ENCODE measurements at regions not wholly inside any gene's neighbourhood (a gene's known extent, or its start where the extent isn't known, plus 50 kb on each side); places are given as distances from the start of the nearest gene placed in this dataset.
"Not testable (repeated sequence)": the region's sequence is repeated elsewhere in the genome, so short reads cannot be mapped to it uniquely, and the experiment has no call there.

DNA sequence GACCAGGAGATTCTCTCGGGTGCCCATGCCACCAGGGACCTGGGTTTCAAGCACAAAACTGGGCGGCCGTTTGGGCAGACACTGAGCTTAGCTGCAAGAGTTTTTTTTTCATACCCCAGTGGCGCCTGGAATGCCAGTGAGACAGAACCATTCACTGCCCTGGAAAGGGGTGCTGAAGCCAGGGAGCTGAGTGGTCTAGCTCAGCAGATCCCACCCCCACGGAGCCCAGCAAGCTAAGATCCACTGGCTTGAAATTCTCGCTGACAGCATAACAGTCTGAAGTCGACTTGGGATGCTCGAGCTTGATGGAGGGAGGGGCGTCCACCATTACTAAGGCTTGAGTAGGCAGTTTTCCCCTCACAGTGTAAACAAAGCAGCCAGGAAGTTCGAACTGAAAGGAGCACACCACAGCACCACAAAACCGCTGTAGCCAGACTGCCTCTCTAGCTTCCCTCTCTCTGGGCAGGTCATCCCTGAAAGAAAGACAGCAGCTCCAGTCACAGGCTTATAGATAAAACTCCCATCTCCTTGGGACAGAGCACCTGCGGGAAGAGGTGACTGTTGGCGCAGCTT, 157.7 kb downstream of the GIPC2 start:
- DNase-seq: not testable (repeated sequence)

- peak; percentile 27 for DNase-seq
Observed at GRCh38 chr1:78210175-78210574, 164.4 kb downstream of the GIPC2 start.

- no peak for DNase-seq
Observed at GRCh38 chr1:78211483-78212092, 165.8 kb downstream of the GIPC2 start.

DNA sequence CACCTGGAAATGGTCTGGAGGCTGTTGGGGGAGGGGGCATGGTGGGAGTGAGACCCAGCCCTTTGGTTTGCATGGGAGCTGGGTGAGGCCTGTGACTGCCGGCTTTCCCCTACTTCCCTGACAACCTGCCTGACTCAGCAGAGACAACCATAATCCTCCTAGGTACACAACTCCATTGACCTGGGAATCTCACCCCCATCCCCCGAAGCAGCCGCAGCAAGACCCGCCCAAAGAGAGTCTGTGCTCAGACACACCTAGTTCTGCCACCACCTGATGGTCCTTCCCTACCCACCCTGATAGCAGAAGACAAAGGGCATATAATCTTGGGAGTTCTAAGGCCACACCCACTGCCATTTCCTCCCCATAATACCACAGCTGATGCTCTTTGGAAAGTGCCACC, 168.6 kb downstream of the GIPC2 start:
- no peak for DNase-seq

DNA sequence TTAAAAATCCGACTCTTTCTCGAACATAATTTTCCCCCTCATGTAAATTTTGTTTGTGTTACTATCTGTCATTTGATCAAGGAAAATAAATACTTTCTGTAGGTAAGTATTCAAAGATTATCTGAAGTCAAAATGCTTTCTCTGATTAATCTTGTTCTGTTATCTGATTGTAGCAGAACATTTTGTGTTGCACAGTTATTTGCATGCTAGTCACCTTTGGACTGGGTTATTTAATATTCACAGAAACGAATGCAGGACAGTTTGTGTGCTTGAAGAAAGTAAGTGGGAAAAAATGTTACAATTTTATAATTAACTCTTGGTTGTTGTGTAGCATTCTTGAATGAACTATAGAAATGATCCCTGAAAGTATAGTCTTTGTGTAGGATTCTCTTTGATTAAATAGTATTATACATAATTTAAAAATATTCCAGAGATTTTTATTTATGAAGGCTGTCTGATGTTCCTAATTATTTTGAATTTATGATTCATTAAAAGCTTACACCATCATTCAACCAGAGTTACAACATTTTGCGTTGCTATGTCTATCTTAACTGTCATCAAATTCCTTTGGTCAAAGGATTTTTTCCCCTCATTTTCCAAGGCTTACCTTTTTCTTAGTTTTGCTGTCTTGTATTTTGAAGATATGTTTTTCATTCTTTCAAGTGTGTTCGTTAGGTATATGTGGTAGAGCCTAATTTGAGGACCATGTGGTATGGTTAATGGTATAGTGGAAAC, 176.6 kb downstream of the GIPC2 start:
- DNase-seq: peak; percentile 16

DNA sequence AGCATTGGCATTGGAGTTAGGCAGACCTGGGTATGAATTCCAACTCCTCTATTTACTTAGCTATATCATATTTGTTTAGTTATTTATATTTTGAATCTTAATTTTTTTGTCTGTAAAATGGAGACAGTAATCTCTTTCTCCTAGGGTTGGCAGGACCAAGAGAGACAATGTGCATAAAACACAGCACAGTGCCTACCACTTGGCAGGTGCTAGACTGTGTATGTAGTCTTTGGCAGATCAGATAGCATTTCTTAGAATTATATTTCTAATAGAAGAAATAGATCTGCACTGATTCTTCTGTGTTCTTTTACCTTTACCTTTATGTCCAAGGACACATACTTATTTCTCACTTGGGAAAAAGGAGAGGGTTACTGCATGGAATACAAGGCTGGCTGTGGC, 177.2 kb downstream of the GIPC2 start:
- DNase-seq: no peak

GRCh38 chr1:78223417-78224215, 177.8 kb downstream of the GIPC2 start:
- DNase-seq: peak; percentile 18

DNA sequence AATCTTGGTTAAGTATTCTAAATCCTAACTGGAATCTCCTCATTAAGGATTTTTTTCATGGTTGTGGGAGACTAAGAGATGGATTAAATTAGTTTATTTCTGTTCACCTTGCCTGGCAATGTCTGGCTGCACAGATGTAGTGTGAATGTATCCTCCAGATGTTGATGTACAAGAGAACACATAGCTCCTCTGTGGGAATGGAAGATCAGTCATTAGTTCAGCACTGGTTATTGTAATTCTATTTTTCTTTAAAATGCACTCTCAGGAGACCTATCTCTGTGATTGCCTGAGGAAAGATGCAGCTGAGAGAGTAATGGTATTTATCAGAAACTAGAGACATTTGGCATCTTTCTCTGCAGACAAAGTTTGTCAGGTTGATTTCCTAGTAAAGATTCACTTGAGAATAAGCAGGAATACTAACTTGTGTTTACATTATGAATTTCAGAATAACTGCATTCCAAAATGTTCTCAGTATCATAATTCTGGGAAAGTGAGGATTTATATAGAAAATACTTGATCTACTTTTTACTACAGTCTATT, 178.6 kb downstream of the GIPC2 start:
- no peak for DNase-seq

GRCh38 chr1:78224861-78225552, 179.2 kb downstream of the GIPC2 start:
- DNase-seq: peak; percentile 14

GRCh38 chr1:78226784-78227183, 181.0 kb downstream of the GIPC2 start:
- no peak for DNase-seq

DNA sequence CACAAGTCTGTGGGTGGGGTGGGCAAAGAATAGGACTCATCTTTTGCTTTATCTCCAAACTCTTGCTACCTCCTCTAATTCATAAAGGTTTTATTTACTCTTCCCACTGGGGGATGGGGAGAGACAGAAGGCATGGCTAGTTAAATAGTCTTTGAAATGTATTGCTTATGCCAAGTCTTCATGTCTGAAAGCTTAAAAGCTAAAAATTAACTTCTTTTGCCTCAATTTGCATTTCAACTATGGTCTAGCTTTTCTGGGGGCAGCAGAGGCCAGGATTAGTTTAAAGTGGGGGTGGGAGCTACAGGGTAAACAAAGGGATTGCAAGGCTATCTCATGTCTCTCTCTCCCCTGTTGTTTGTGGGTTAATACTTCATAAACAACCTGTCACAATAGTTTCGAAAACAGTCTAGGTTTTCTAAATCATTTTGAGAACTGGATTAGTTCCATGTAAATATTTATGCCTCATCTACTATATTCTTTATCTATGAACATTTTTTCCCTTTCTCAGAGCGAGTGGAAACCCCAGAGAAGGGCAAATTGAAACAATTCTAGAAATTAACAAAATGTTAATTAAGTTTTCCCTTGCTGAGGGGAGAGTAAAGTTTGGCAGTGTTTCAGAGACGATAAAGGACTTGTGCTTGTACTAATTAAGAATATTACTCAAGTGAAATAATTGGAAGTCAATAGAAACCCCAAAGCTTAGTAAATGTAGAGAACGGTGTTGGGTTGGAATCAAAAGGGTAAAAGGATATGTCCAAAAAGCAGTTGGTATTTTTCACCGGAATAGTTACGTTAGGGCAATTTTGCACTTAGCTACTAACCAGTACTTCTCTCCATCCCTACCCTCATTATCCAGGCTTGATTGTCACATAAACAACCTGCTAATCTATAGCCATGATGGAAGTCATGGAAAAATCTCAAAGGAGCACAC, 182.2 kb downstream of the GIPC2 start:
- DNase-seq: no peak

- DNase-seq: peak; percentile 71
Observed at GRCh38 chr1:78229344-78229743, 183.6 kb downstream of the GIPC2 start.

DNA sequence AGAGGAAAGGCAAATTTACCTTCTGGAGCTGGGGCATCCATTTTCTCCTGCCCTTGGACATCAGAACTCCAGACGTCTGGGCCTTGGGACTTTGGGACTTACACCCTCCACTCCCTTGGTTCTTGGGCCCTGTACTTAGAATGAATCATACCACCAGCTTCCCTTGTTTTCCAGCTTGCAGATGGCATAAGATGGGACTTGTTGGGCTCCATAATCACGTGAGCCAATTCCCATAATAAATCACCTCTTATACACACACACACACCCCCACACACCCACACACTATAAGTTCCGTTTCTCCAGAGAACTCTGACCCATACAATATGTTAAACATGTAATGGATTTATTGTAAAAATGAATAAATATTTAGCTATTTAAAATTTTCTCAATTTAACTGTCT, 185.7 kb downstream of the GIPC2 start:
- no peak for DNase-seq

DNA sequence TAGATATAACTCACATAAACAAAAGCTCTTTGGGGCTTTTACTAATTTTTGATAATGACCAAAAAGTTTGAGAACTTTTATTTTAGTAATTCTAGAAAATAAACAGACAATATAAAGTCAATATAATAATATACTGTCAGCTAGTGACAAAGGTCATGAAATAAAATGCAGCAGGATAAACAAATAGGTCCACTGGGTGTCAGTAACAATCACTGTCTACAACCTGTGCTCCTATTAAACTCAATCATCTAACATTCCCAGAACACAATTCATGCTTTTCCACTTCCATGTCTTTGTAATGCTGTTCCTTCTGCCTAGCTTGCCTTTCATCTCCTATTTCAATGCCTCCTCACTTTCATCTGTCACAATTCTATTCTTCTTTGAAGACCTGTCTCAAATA, 186.1 kb downstream of the GIPC2 start:
- DNase-seq: no peak

GRCh38 chr1:78232630-78233029, 186.9 kb downstream of the GIPC2 start:
- no peak for DNase-seq

- no peak for DNase-seq
Observed at GRCh38 chr1:78234496-78234895, 188.7 kb downstream of the GIPC2 start.

DNA sequence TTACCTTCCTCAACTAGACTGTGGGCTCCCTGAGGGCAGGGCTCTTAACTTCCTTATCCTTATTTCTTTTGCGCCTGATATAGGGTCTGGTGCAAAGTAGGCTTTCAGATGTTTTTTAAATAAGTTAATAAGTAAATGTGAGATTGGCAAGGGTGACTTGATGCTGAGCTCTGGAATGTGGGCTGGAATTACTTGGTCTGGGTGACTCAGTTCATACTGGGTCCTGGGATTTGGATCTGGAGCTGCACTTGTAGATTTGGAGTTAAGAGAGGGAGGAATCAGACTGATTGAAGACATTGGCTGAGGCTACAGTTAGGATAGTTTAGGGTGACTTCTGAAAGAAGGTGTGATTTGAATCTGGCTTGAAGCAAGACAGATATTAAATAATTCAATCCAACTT, 190.9 kb downstream of the GIPC2 start:
- peak; percentile 44 for DNase-seq

DNA sequence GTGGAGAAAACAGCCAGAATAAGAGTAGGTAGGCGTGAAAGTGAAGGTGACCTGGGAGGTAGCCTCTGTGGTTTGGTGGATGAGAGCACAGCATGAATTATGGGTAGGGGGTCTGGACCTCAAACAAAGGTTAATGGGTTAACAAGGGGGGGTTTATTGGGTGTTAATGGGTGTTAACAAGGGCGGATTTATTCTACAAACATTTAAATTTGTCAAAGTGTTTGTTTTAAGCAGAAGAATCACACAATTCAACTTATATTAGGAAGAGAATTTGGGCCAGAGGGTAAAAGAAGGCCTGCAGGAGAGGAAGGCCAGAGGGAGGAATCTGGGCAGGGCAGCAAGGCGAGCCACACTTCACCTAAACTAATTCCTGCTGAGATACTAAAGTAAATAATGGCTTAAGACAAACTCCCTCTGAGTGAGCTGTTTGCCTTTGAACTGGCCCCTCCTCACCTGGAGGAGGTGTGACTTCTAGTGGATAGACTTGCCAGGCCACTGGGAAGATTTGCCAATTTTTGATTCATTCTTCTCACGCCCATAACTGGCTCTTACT, 191.7 kb downstream of the GIPC2 start:
- no peak for DNase-seq

GRCh38 chr1:78240191-78240590, 194.4 kb downstream of the GIPC2 start:
- no peak for DNase-seq

DNA sequence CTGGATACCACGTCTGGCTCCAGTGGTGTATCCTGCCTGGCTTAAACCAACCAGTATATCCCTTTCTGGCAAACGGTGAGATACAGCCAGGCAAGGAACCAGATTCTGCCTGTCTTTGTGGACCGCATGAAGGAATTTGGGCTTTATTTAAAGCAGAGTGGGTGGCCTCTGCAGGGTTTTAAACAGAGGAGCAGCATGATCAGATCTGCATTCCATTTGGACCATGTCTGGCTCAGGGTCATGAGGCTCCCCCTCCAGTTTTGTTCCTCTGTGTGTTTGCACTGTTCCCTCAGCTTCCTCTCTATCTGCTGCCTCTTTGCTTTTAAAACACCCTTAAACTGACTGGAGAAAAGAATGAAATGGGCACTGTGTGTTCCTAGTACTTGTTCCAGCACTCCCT, 195.0 kb downstream of the GIPC2 start:
- peak; percentile 66 for DNase-seq

DNA sequence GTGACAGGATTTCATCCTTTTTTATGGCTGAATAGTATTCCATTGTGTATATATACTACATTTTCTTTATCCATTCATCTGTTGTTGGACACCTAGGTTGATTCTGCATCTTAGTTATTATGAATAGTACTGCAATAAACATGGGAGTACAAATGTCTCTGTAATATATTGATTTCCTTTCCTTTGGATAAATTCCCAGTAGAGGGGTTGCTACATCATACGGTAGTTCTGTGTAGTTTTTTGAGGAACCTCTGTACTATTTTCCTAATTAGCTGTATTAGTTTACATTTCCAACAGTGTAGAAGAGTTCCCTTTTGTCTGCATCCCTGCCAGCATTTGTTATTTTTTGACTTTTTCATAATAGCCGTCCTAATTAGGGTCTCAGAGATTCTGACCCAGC, 201.3 kb downstream of the GIPC2 start:
- DNase-seq: no peak

Measured in fibroblast of skin of abdomen (primary cell).